OCI-LY3 (cell line): ENCODE measurements at regions not wholly inside any gene's neighbourhood (a gene's known extent, or its start where the extent isn't known, plus 50 kb on each side); places are given as distances from the start of the nearest gene placed in this dataset.

ENCODE experiments used
- H2AFZ ChIP-seq: fragments of 200-600, 300-600 bp; shearing (Covaris generic); 2 replicates; pipeline ENCODE4 v1.6.0; 2014; ENCODE audit warnings: antibody characterized with exemption, low read depth, low read length
- H3K27ac ChIP-seq: fragments of 200-600, 300-600 bp; sonication (generic); 2 replicates; pipeline ENCODE4 v1.5.1; 2014; ENCODE audit warnings: mild to moderate bottlenecking, low read length, moderate library complexity, mixed read lengths
- H3K27me3 ChIP-seq: fragments of 200-600, 300-600 bp; sonication (generic); 2 replicates; pipeline ENCODE4 v1.6.1; 2014; ENCODE audit warnings: low read depth, low read length, mixed read lengths
- H3K36me3 ChIP-seq: fragments of 200-600, 300-600 bp; sonication (generic); replicated peaks from 2 replicates; pipeline ENCODE3; 2014; ENCODE audit warnings: low read depth, low read length, mixed read lengths
- H3K4me1 ChIP-seq: fragments of 300-600, 200-600 bp; sonication (generic); 2 replicates; pipeline ENCODE4 v1.6.1; 2014; ENCODE audit warnings: low read length, mixed read lengths
- H3K4me2 ChIP-seq: fragments of 200-600, 300-600 bp; sonication (generic); 2 replicates; pipeline ENCODE4 v1.6.1; 2014; ENCODE audit warnings: low read length, mixed read lengths
- H3K4me3 ChIP-seq: fragments of 300-600, 200-600 bp; sonication (generic); 2 replicates; pipeline ENCODE4 v1.5.1; 2014; ENCODE audit warnings: antibody characterized with exemption, mild to moderate bottlenecking, low read length, moderate library complexity
- H3K79me2 ChIP-seq: fragments of 300-600, 200-600 bp; shearing (Covaris generic); 2 replicates; pipeline ENCODE4 v1.6.1; 2014; ENCODE audit warnings: mild to moderate bottlenecking, low read length, mixed read lengths
- H3K9ac ChIP-seq: fragments of 300-600, 200-600 bp; shearing (Covaris generic); 2 replicates; pipeline ENCODE4 v1.6.0; 2014; ENCODE audit warnings: mild to moderate bottlenecking, low read length, moderate library complexity
- H3K9me3 ChIP-seq: fragments of 200-600, 300-600 bp; shearing (Covaris generic); 2 replicates; pipeline ENCODE4 v1.6.1; 2014; ENCODE audit warnings: low read length, mixed read lengths; ENCODE audit not compliant: insufficient read depth
- H4K20me1 ChIP-seq: fragments of 200-600, 300-600 bp; sonication (generic); 2 replicates; pipeline ENCODE4 v1.6.1; 2016; ENCODE audit warnings: low read length, mixed read lengths; ENCODE audit not compliant: insufficient read depth
- EZH2phosphoT487 ChIP-seq: fragments of 200-600 bp; shearing (Covaris generic); IDR thresholded peaks from 2 replicates; pipeline ENCODE4 v1.6.1; 2018; ENCODE audit warnings: antibody characterized with exemption, mixed run types, low read depth
- TF ChIP-seq, protein P1 (sequence below): fragments of 200-600, 300-600 bp; sonication (generic); IDR thresholded peaks from 2 replicates; pipeline ENCODE4 v1.5.1; 2014; ENCODE audit warnings: antibody characterized with exemption, low read length, low read depth

DNA sequence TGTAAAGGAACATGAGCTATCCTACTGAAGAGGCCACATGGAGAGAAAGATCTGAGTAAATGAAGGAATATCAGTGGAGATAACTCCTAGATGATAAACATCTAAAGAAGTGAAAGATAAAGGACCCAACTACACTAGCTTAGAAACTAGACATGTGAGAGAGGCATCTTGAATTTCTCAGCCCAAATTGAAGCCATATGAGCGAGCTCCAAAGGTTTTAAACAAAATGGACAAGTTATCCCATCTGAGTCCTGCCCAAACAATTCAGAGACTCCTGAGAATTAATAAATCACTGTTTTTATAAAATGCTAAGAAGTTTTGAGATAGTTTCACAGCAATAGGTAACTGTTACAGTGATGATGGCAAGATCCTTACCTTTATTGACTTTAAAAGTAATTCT lies 438.9 kb downstream of the NAV3 start:
- Histone ChIP-seq H3K9ac (no peak overlapping the region), H3K9me3 (no peaks in the 10 kb centered on the region), H4K20me1 (no peaks in the 10 kb centered on the region), H3K36me3 (no peaks in the 10 kb centered on the region), H3K27ac (no peak overlapping the region), H3K4me1 (no peaks in the 10 kb centered on the region), H3K27me3 (no peaks in the 10 kb centered on the region), H3K79me2 (no peaks in the 10 kb centered on the region), H3K4me3 (no peak overlapping the region), H2AFZ (0 out of 2 replicates have a peak overlapping the region, but pooled peaks have one; percentile 17), H3K4me2 (no peak overlapping the region)
- TF ChIP-seq EZH2phosphoT487, result no peak
- TF ChIP-seq, protein P1, sequence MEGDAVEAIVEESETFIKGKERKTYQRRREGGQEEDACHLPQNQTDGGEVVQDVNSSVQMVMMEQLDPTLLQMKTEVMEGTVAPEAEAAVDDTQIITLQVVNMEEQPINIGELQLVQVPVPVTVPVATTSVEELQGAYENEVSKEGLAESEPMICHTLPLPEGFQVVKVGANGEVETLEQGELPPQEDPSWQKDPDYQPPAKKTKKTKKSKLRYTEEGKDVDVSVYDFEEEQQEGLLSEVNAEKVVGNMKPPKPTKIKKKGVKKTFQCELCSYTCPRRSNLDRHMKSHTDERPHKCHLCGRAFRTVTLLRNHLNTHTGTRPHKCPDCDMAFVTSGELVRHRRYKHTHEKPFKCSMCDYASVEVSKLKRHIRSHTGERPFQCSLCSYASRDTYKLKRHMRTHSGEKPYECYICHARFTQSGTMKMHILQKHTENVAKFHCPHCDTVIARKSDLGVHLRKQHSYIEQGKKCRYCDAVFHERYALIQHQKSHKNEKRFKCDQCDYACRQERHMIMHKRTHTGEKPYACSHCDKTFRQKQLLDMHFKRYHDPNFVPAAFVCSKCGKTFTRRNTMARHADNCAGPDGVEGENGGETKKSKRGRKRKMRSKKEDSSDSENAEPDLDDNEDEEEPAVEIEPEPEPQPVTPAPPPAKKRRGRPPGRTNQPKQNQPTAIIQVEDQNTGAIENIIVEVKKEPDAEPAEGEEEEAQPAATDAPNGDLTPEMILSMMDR, result no peak

DNA sequence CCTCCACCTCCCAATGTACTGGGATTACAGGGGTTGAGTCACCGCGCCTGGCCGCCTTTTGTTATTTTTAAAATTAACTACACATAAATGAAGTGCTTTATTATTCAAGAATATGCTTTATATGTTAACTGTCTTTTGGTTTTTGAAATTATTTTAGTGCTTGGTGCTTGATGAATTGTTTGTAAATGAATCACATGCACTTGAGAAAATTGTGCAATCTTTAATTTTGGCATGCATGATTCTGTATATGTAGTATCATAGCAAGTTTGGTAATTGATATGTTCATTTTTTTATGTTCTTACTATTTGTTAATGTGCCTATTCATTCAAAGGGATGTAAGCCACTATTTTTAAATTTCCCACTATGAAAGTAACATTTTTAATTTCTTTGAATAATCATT lies 440.9 kb downstream of the NAV3 start:
- no peaks in the 10 kb centered on the region for H4K20me1 ChIP-seq
- TF ChIP-seq, protein P1, result no peak
- TF ChIP-seq EZH2phosphoT487, result no peak

DNA sequence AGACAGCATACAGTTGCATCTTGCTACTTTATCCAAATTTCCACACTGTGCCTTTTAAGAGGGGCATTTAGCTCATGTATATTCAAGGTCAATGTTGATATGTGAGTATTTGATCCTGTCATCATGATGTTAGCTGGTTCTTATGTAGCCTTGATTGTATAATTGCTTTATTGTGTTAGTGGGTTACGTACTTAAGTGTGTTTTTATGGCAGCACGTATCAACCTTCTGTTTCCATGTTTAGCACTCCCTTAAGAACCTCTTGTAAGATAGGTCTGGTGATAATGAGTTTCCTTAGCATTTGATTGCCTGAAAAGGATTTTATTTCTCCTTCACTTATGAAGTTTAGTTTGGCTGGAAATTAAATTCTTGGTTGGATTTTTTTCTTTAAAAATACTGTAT lies 445.2 kb downstream of the NAV3 start:
- Histone ChIP-seq H3K9ac (no peak overlapping the region), H3K4me1 (peaks cover 1% of the 10 kb centered on the region; the same call in 1 of the 2 replicates), H3K27me3 (no peaks in the 10 kb centered on the region), H3K27ac (no peak overlapping the region), H3K9me3 (no peaks in the 10 kb centered on the region; the same call in 1 of the 2 replicates), H3K4me2 (no peak overlapping the region), H3K4me3 (no peak overlapping the region), H3K79me2 (no peaks in the 10 kb centered on the region), H4K20me1 (no peaks in the 10 kb centered on the region), H3K36me3 (no peaks in the 10 kb centered on the region), H2AFZ (no peak overlapping the region)
- TF ChIP-seq EZH2phosphoT487, result no peak
- TF ChIP-seq, protein P1, result no peak

More for the DNA sequence above, 440.9 kb downstream of the NAV3 start:
- Histone ChIP-seq H3K9ac (no peak overlapping the region), H3K4me3 (no peak overlapping the region), H3K9me3 (no peaks in the 10 kb centered on the region), H3K4me2 (no peak overlapping the region), H3K27me3 (no peaks in the 10 kb centered on the region), H2AFZ (no peak overlapping the region), H3K79me2 (no peaks in the 10 kb centered on the region), H3K4me1 (no peaks in the 10 kb centered on the region), H3K27ac (no peak overlapping the region), H3K36me3 (no peaks in the 10 kb centered on the region)

DNA sequence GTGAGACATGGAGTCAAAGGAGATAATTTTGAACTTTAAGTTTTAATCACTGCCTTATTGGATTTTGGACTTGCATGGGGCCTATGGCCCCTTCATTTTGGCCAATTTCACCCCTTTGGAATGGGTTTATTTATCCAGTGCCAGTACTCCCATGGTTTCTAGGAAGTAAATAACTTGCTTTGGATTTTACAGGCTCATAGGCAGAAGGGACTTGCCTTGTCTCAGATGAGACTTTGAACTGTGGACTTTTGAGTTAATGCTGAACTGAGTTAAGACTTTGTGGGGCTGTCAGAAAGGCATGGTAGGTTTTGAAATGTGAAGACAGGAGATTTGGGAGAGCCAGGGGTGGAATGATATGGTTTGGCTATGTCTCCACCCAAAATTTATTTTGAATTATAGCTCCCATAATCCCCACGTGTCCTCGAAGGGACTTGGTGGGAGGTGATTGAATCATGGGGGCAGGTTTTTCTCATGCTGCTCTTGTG lies 448.1 kb downstream of the NAV3 start:
- Histone ChIP-seq H3K4me1 (peaks cover 8% of the 10 kb centered on the region; the same call in 1 of the 2 replicates), H3K79me2 (no peaks in the 10 kb centered on the region), H3K27ac (no peak overlapping the region), H4K20me1 (no peaks in the 10 kb centered on the region), H3K27me3 (no peaks in the 10 kb centered on the region), H3K9me3 (no peaks in the 10 kb centered on the region; the same call in 1 of the 2 replicates), H3K36me3 (no peaks in the 10 kb centered on the region), H3K4me3 (no peak overlapping the region), H2AFZ (no peak overlapping the region), H3K9ac (no peak overlapping the region), H3K4me2 (no peak overlapping the region)
- TF ChIP-seq, protein P1, result no peak
- no peak for TF ChIP-seq EZH2phosphoT487
